Mesodermal cell (in vitro differentiated cells): ENCODE measurements at regions not wholly inside any gene's neighbourhood (a gene's known extent, or its start where the extent isn't known, plus 50 kb on each side); places are given as distances from the start of the nearest gene placed in this dataset.

ENCODE experiments used
- H3K27ac ChIP-seq: 2 replicates; pipeline ENCODE4 v1.7.0; 2013; ENCODE audit warnings: mild to moderate bottlenecking, low read depth, low read length, moderate library complexity; ENCODE audit not compliant: severe bottlenecking
- H3K36me3 ChIP-seq: 2 replicates; pipeline ENCODE4 v1.7.1; 2013; ENCODE audit warnings: mild to moderate bottlenecking, low read length, moderate library complexity; ENCODE audit not compliant: control insufficient read depth, insufficient read depth
- H3K4me1 ChIP-seq: one replicate; pipeline ENCODE4 v1.7.1; 2013; ENCODE audit warnings: mild to moderate bottlenecking, low read length; ENCODE audit not compliant: insufficient read depth, control insufficient read depth, poor library complexity, severe bottlenecking
- H3K4me3 ChIP-seq: 2 replicates; pipeline ENCODE4 v1.7.0; 2013; ENCODE audit warnings: low read length, control low read depth, mild to moderate bottlenecking; ENCODE audit not compliant: insufficient read depth, poor library complexity, severe bottlenecking; ENCODE audit errors: extremely low read depth
- H3K9me3 ChIP-seq: 2 replicates; pipeline ENCODE4 v1.7.1; 2013; ENCODE audit warnings: mild to moderate bottlenecking, low read length, moderate library complexity; ENCODE audit not compliant: control insufficient read depth
- WGBS, 2 experiments: methylation state at CpG; one replicate each; pipeline ENCODE4 v1.1.5; 2013; ENCODE audit warnings: missing lambda C conversion rate in 2 of 2; ENCODE audit not compliant: insufficient coverage in 2 of 2; 5-methylcytosine and 5-hydroxymethylcytosine counted together

- Histone ChIP-seq H3K27ac (peak overlapping the region; percentile 60), H3K36me3 (no peaks in the 10 kb centered on the region), H3K9me3 (no peaks in the 10 kb centered on the region), H3K4me1 (peaks cover 51% of the 10 kb centered on the region), H3K4me3 (no peak overlapping the region)
- 68 to 71% methylated on average over 4 of the region's 5 CpGs for WGBS, 2 experiments
Observed at GRCh38 chr6:90936286-90936685, 349.4 kb upstream of the MAP3K7 start.

- H3K27ac ChIP-seq, result peak overlapping the region; percentile 75
- no peaks in the 10 kb centered on the region for H3K36me3 ChIP-seq
- 88 to 90% methylated on average over 5 to 6 of the region's 7 CpGs for WGBS, 2 experiments
- H3K4me1 ChIP-seq, result peaks cover 48% of the 10 kb centered on the region
- H3K4me3 ChIP-seq, result no peak overlapping the region
- no peaks in the 10 kb centered on the region for H3K9me3 ChIP-seq
Observed at GRCh38 chr6:90934966-90935365, 348.1 kb upstream of the MAP3K7 start.

- Histone ChIP-seq H3K4me3 (no peak overlapping the region), H3K27ac (peak overlapping the region; percentile 75), H3K9me3 (no peaks in the 10 kb centered on the region), H3K36me3 (no peaks in the 10 kb centered on the region), H3K4me1 (peaks cover 44% of the 10 kb centered on the region)
- 67 to 80% methylated on average over 1 to 2 of the region's 5 CpGs for WGBS, 2 experiments
Observed at GRCh38 chr6:90934081-90934480, 347.2 kb upstream of the MAP3K7 start.

GRCh38 chr6:90932351-90932750 is 345.5 kb upstream of the MAP3K7 start:
- no CpG with 5 or more reads among the region's 1 CpG for WGBS, 2 experiments
- Histone ChIP-seq H3K4me3 (no peak overlapping the region), H3K27ac (no peak overlapping the region), H3K4me1 (peaks cover 30% of the 10 kb centered on the region), H3K9me3 (no peaks in the 10 kb centered on the region), H3K36me3 (no peaks in the 10 kb centered on the region)

GRCh38 chr6:90928051-90928450 is 341.2 kb upstream of the MAP3K7 start:
- Histone ChIP-seq H3K27ac (no peak overlapping the region), H3K36me3 (no peaks in the 10 kb centered on the region), H3K4me1 (no peaks in the 10 kb centered on the region), H3K4me3 (no peak overlapping the region), H3K9me3 (no peaks in the 10 kb centered on the region)
- WGBS, 2 experiments, result 75% methylated on average over 1 of the region's 2 CpGs; no CpG with 5 or more reads in 1 of the 2 experiments

- H3K27ac ChIP-seq, result peak overlapping the region; percentile 69
- H3K9me3 ChIP-seq, result no peaks in the 10 kb centered on the region
- H3K4me3 ChIP-seq, result no peak overlapping the region
- WGBS, 2 experiments, result 46 to 80% methylated on average over 2 of the region's 4 CpGs
- no peaks in the 10 kb centered on the region for H3K4me1 ChIP-seq
- no peaks in the 10 kb centered on the region for H3K36me3 ChIP-seq
Observed at GRCh38 chr6:90925726-90926125, 338.9 kb upstream of the MAP3K7 start.

GRCh38 chr6:90922325-90922724 is 335.5 kb upstream of the MAP3K7 start:
- Histone ChIP-seq H3K4me1 (no peaks in the 10 kb centered on the region), H3K9me3 (no peaks in the 10 kb centered on the region), H3K27ac (no peak overlapping the region), H3K4me3 (no peak overlapping the region), H3K36me3 (no peaks in the 10 kb centered on the region)
- 100% methylated on average over 1 of the region's 1 CpG; no CpG with 5 or more reads in 1 of the 2 experiments for WGBS, 2 experiments

- H3K27ac ChIP-seq, result no peak overlapping the region
Observed at GRCh38 chr6:90918361-90918760, 331.5 kb upstream of the MAP3K7 start.

GRCh38 chr6:90917376-90917775 is 330.5 kb upstream of the MAP3K7 start:
- H3K4me1 ChIP-seq, result no peaks in the 10 kb centered on the region
- H3K36me3 ChIP-seq, result no peaks in the 10 kb centered on the region
- peaks cover 6% of the 10 kb centered on the region for H3K9me3 ChIP-seq
- no peak overlapping the region for H3K4me3 ChIP-seq
- no peak overlapping the region for H3K27ac ChIP-seq

More at GRCh38 chr6:90918361-90918760, 331.5 kb upstream of the MAP3K7 start:
- Histone ChIP-seq H3K36me3 (no peaks in the 10 kb centered on the region), H3K4me3 (no peak overlapping the region), H3K4me1 (no peaks in the 10 kb centered on the region), H3K9me3 (peaks cover 6% of the 10 kb centered on the region)

GRCh38 chr6:90916968-90917367 is 330.1 kb upstream of the MAP3K7 start:
- Histone ChIP-seq H3K36me3 (no peaks in the 10 kb centered on the region), H3K4me1 (no peaks in the 10 kb centered on the region), H3K9me3 (peaks cover 6% of the 10 kb centered on the region), H3K4me3 (no peak overlapping the region), H3K27ac (no peak overlapping the region)
- WGBS, 2 experiments, result no CpG with 5 or more reads among the region's 1 CpG

- Histone ChIP-seq H3K4me3 (no peak overlapping the region), H3K9me3 (peaks cover 6% of the 10 kb centered on the region), H3K36me3 (no peaks in the 10 kb centered on the region), H3K27ac (no peak overlapping the region), H3K4me1 (no peaks in the 10 kb centered on the region)
- WGBS, 2 experiments, result 71 to 81% methylated on average over 5 of the region's 5 CpGs
Observed at GRCh38 chr6:90915224-90915915, 328.5 kb upstream of the MAP3K7 start.
